HCT116 (cell line): ENCODE measurements at regions not wholly inside any gene's neighbourhood (a gene's known extent, or its start where the extent isn't known, plus 50 kb on each side); places are given as distances from the start of the nearest gene placed in this dataset.

Source experiments
- CTCF ChIP-seq, 3 experiments: fragments of 200-600 bp in 1 of 3; sonication (generic) in 1 of 3; IDR thresholded peaks in 2 of 3; conservative IDR thresholded peaks in 1 of 3; 2 replicates each; pipeline ENCODE4 v1.5.1; 2012 to 2017; ENCODE audit warnings: low read depth in 2 of 3, low read length in 2 of 3, antibody characterized with exemption in 1 of 3, borderline replicate concordance in 1 of 3, control low read depth in 1 of 3, mild to moderate bottlenecking in 1 of 3, mixed read lengths in 1 of 3, mixed run types in 1 of 3, moderate library complexity in 1 of 3; ENCODE audit not compliant: insufficient read depth in 1 of 3
- FOSL1 ChIP-seq: IDR thresholded peaks from 2 replicates; pipeline ENCODE4 v1.6.1; 2012; ENCODE audit warnings: low read depth
- POLR2AphosphoS5 ChIP-seq: IDR thresholded peaks from 2 replicates; pipeline ENCODE4 v1.6.1; 2011; ENCODE audit warnings: mild to moderate bottlenecking, low read depth, low read length, moderate library complexity
- RAD21 ChIP-seq: IDR thresholded peaks from 2 replicates; pipeline ENCODE4 v1.6.1; 2012; ENCODE audit warnings: low read depth, mild to moderate bottlenecking
- REST ChIP-seq: IDR thresholded peaks from 2 replicates; pipeline ENCODE4 v1.6.1; 2012; ENCODE audit warnings: low read depth
- SP1 ChIP-seq: IDR thresholded peaks from 2 replicates; pipeline ENCODE4 v1.6.1; 2012; ENCODE audit warnings: low read depth

GRCh38 chr4:13857397-13857796 lies 229.9 kb upstream of the BOD1L1 start:
- TF ChIP-seq SP1 (no peak), FOSL1 (no peak), CTCF (IDR thresholded peaks at IDR 0.05 in 2 of 3, conservative IDR thresholded peaks at IDR 0.05 in 1 of 3; ENCODE audit: borderline replicate concordance in 1 of 3, insufficient read depth in 1 of 3, low read depth in 2 of 3, low read length in 2 of 3) (no peak), RAD21 (no peak), POLR2AphosphoS5 (no peak), REST (no peak)
